Endothelial cell (in vitro differentiated cells): ENCODE measurements at regions not wholly inside any gene's neighbourhood (a gene's known extent, or its start where the extent isn't known, plus 50 kb on each side); places are given as distances from the start of the nearest gene placed in this dataset.

Experiments used
- DNase-seq: peaks from one replicate; pipeline ENCODE4 v3.0.0; 2021; ENCODE audit warnings: low spot score
- H3K27ac Mint-ChIP-seq: one replicate; pipeline ENCODE4 v1.8.0; 2021; ENCODE audit warnings: mixed read lengths, inconsistent platforms; ENCODE audit not compliant: unreplicated experiment
- H3K27me3 Mint-ChIP-seq: one replicate; pipeline ENCODE4 v1.8.0; 2021; ENCODE audit warnings: mild to moderate bottlenecking, moderate library complexity, mixed read lengths, inconsistent platforms; ENCODE audit not compliant: unreplicated experiment
- H3K36me3 Mint-ChIP-seq: one replicate; pipeline ENCODE4 v1.8.0; 2021; ENCODE audit warnings: mild to moderate bottlenecking, low read depth, mixed read lengths, inconsistent platforms; ENCODE audit not compliant: unreplicated experiment
- H3K4me1 Mint-ChIP-seq: one replicate; pipeline ENCODE4 v1.8.0; 2021; ENCODE audit warnings: mild to moderate bottlenecking, mixed read lengths, inconsistent platforms; ENCODE audit not compliant: unreplicated experiment
- H3K4me3 Mint-ChIP-seq: one replicate; pipeline ENCODE4 v1.8.0; 2021; ENCODE audit warnings: mild to moderate bottlenecking, mixed read lengths, inconsistent platforms; ENCODE audit not compliant: unreplicated experiment
- H3K9me3 Mint-ChIP-seq: one replicate; pipeline ENCODE4 v1.8.0; 2021; ENCODE audit warnings: mixed read lengths, inconsistent platforms; ENCODE audit not compliant: unreplicated experiment
- CTCF ChIP-seq: fragments of 200-600 bp; sonication (generic); IDR thresholded peaks from one replicate; pipeline ENCODE4 v1.5.0; 2021; ENCODE audit warnings: antibody characterized with exemption; ENCODE audit not compliant: unreplicated experiment

DNA sequence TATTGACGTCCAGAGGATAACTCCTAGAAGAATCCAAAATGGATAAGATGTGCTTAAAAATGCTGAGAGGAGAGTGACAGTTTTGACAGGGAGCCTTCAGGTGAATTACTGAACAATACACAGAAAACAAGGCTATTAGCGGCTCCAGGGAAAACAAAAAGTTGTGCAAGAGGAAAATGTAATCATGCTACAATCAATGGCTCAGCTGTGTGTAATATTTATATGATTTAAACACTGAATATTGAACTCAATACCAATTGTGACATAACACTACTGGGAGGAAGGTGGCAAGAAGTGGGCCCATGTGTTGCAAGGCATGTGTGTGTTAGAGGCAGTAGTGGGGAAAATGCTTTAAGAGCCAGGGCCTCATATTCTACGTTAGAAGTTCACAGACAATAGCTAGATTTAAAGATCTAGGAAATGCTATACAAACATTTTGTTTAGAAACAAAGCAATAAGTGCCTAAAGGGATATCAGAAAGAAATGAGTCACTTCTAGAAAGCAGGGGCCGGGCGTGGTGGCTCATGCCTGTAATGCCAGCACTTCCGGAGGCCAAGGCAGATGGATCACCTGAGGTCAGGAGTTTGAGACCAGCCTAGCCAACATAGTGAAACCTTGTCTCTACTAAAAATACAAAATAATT, 253.2 kb upstream of the IRX5 start:
- Mint-ChIP-seq H3K9me3 (no peaks in the 10 kb centered on the region), H3K27me3 (no peaks in the 10 kb centered on the region), H3K4me1 (no peaks in the 10 kb centered on the region), H3K36me3 (no peaks in the 10 kb centered on the region), H3K4me3 (no peak overlapping the region), H3K27ac (no peak overlapping the region)
- TF ChIP-seq CTCF: no peak
- DNase-seq: no peak

DNA sequence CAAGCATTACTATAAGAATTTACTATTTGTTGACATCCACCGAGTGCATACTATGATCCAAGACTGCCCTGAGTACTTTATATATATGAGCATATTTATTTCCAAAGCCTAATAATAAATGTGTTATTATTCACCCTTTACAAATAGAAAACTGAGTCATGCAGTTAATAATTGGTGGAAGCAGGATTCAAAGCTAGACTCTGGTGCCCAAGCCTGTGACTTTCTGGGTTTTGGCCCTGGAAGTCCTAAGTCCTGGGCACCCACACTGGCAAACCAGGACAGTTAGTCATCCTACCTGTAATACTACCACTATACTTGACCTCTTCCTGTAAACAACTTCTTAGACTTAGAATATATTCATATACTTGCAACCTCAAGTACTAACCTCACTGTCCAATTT, 257.4 kb upstream of the IRX5 start:
- Mint-ChIP-seq H3K4me1 (no peaks in the 10 kb centered on the region), H3K36me3 (no peaks in the 10 kb centered on the region), H3K27me3 (no peaks in the 10 kb centered on the region), H3K9me3 (no peaks in the 10 kb centered on the region), H3K4me3 (no peak overlapping the region), H3K27ac (no peak overlapping the region)
- DNase-seq: no peak
- no peak for TF ChIP-seq CTCF

- Mint-ChIP-seq H3K4me1 (no peaks in the 10 kb centered on the region), H3K9me3 (no peaks in the 10 kb centered on the region), H3K4me3 (no peak overlapping the region), H3K27me3 (no peaks in the 10 kb centered on the region), H3K27ac (no peak overlapping the region), H3K36me3 (no peaks in the 10 kb centered on the region)
- no peak for DNase-seq
- TF ChIP-seq CTCF: no peak
Measured at GRCh38 chr16:54672500-54672899, 258.2 kb upstream of the IRX5 start.

DNA sequence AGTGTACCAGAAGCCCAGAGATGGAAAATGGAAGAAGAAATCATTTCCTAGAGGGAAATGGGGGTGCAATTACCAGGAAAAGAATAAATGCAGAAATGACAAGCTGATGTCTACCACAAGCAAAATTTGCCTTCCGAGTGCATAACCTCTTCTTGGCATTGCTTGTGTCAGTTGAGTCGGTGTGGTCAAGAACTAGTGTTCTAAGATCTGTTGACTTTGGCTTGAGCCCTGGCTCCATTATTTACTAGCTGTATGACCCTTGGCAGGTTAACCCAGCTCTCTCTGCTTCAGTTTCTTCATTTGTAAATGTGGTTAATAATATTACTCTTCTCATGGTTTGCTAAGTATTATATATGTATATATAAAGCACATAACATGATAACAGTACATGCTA, 273.0 kb upstream of the IRX5 start:
- DNase-seq: no peak
- Mint-ChIP-seq H3K36me3 (no peaks in the 10 kb centered on the region), H3K4me3 (no peak overlapping the region), H3K4me1 (peaks cover 40% of the 10 kb centered on the region), H3K27ac (no peak overlapping the region), H3K27me3 (no peaks in the 10 kb centered on the region), H3K9me3 (no peaks in the 10 kb centered on the region)
- TF ChIP-seq CTCF: no peak

DNA sequence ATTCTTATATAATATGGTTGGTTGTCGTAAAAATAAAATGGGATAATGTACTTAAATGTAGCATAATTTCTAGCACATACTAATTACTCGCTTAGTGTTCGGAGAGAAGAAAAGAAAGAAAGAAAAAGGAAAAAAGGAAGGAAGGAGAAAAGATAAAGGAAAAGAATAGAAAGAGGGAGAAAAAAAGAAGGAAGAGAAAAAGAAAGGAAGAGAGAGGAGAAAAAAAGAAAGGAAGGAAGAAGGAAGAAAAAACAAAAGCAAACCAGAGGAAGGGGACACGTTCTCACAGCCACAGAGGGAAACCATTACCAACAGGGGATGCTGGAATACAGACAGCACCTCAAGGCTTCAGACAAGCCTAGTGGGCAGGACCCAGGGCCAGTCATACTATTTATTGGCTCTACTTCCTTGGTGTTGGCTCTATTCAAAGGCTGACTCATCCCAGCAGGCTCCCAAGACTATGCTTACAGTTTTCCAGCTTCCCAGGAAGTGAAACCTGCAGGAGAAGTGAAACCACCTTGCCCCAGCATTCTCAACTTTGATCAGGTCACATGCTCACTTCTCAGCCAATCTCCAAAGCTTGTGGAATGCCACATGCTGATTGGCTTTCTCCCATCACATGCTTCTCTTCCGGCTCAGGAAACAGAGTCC, 273.5 kb upstream of the IRX5 start:
- Mint-ChIP-seq H3K27me3 (no peaks in the 10 kb centered on the region), H3K4me1 (peaks cover 40% of the 10 kb centered on the region), H3K36me3 (no peaks in the 10 kb centered on the region), H3K27ac (no peak overlapping the region), H3K4me3 (no peak overlapping the region), H3K9me3 (no peaks in the 10 kb centered on the region)
- DNase-seq: no peak
- TF ChIP-seq CTCF: no peak
